Neural cell (in vitro differentiated cells): ENCODE measurements at regions not wholly inside any gene's neighbourhood (a gene's known extent, or its start where the extent isn't known, plus 50 kb on each side); places are given as distances from the start of the nearest gene placed in this dataset.

Source experiments
- H2AFZ ChIP-seq: fragments of 200-600, 300-800 bp; sonication (generic), shearing (Covaris generic); 2 replicates; pipeline ENCODE4 v1.6.0; 2014; ENCODE audit warnings: low read depth, mild to moderate bottlenecking, antibody characterized with exemption, low read length, moderate library complexity
- H3F3A ChIP-seq: fragments of 200-600 bp; shearing (Covaris generic); 2 replicates; pipeline ENCODE4 v1.6.1; 2016; ENCODE audit warnings: mild to moderate bottlenecking, moderate library complexity, mixed read lengths, antibody characterized with exemption, low read length; ENCODE audit not compliant: insufficient read depth, poor library complexity, severe bottlenecking
- H3K27ac ChIP-seq: fragments of 200-600, 300-800 bp; sonication (generic), shearing (Covaris generic); 2 replicates; pipeline ENCODE4 v1.5.1; 2014; ENCODE audit warnings: mild to moderate bottlenecking, low read length, moderate library complexity
- H3K27me3 ChIP-seq: fragments of 300-800, 200-600 bp; sonication (generic), shearing (Covaris generic); 2 replicates; pipeline ENCODE4 v1.6.0; 2014; ENCODE audit warnings: mild to moderate bottlenecking, low read depth, low read length, moderate library complexity; ENCODE audit not compliant: insufficient read depth
- H3K36me3 ChIP-seq: fragments of 300-800, 200-600 bp; sonication (generic), shearing (Covaris generic); 2 replicates; pipeline ENCODE4 v1.5.1; 2014; ENCODE audit warnings: mild to moderate bottlenecking, antibody characterized with exemption, low read length, moderate library complexity; ENCODE audit not compliant: insufficient read depth
- H3K4me2 ChIP-seq: fragments of 300-800, 200-600 bp; sonication (generic), shearing (Covaris generic); 2 replicates; pipeline ENCODE4 v1.6.0; 2014; ENCODE audit warnings: mild to moderate bottlenecking, low read length
- H3K4me3 ChIP-seq: fragments of 300-800, 200-600 bp; sonication (generic), shearing (Covaris generic); 2 replicates; pipeline ENCODE4 v1.5.1; 2014; ENCODE audit warnings: mild to moderate bottlenecking, low read length, moderate library complexity
- H3K79me2 ChIP-seq: fragments of 200-600 bp; shearing (Covaris generic); replicated peaks from 2 replicates; pipeline ENCODE4 v1.6.0; 2014; ENCODE audit warnings: mild to moderate bottlenecking, low read length, moderate library complexity; ENCODE audit not compliant: insufficient read depth
- H3K9ac ChIP-seq: fragments of 300-800, 200-600 bp; sonication (generic), shearing (Covaris generic); 2 replicates; pipeline ENCODE4 v1.6.1; 2016; ENCODE audit warnings: mild to moderate bottlenecking, low read length, mixed read lengths
- H3K9me2 ChIP-seq: fragments of 200-600 bp; shearing (Covaris generic); 2 replicates; pipeline ENCODE4 v1.6.1; 2016; ENCODE audit warnings: mild to moderate bottlenecking, low read length, mixed read lengths; ENCODE audit not compliant: insufficient read depth
- H3K9me3 ChIP-seq: fragments of 200-600, 300-800 bp; sonication (generic), shearing (Covaris generic); 2 replicates; pipeline ENCODE4 v1.6.1; 2016; ENCODE audit warnings: mild to moderate bottlenecking, mixed run types, low read length, moderate library complexity, mixed read lengths
- H4K20me1 ChIP-seq: fragments of 200-600 bp; shearing (Covaris generic); 2 replicates; pipeline ENCODE4 v1.6.1; 2016; ENCODE audit warnings: mild to moderate bottlenecking, mixed run types; ENCODE audit not compliant: insufficient read depth
- EP300 ChIP-seq: fragments of 450-650 bp; conservative IDR thresholded peaks from 2 replicates; pipeline ENCODE4 v1.6.1; 2014; ENCODE audit warnings: antibody characterized with exemption, mild to moderate bottlenecking, moderate library complexity; ENCODE audit not compliant: poor library complexity, severe bottlenecking
- EZH2 ChIP-seq: fragments of 200-600, 300-800 bp; shearing (Covaris generic), sonication (generic); IDR thresholded peaks from 2 replicates; pipeline ENCODE4 v1.6.1; 2014; ENCODE audit warnings: antibody characterized with exemption, low read length, borderline replicate concordance, mild to moderate bottlenecking; ENCODE audit not compliant: insufficient read depth, poor library complexity, severe bottlenecking
- MXI1 ChIP-seq: fragments of 450-650 bp; conservative IDR thresholded peaks from 2 replicates; pipeline ENCODE4 v1.6.1; 2014; ENCODE audit warnings: antibody characterized with exemption, mild to moderate bottlenecking; ENCODE audit not compliant: poor library complexity, severe bottlenecking
- POLR2AphosphoS5 ChIP-seq: IDR thresholded peaks from 2 replicates; pipeline ENCODE4 v1.6.1; 2012
- RAD21 ChIP-seq: fragments of 450-650 bp; conservative IDR thresholded peaks from 2 replicates; pipeline ENCODE4 v1.6.1; 2014; ENCODE audit warnings: antibody characterized with exemption, mild to moderate bottlenecking, moderate library complexity
- REST ChIP-seq: IDR thresholded peaks from 2 replicates; pipeline ENCODE4 v1.6.1; 2012; ENCODE audit warnings: borderline replicate concordance
- SMC3 ChIP-seq: fragments of 450-650 bp; conservative IDR thresholded peaks from 2 replicates; pipeline ENCODE4 v1.6.1; 2014; ENCODE audit warnings: antibody characterized with exemption, mild to moderate bottlenecking, moderate library complexity; ENCODE audit not compliant: poor library complexity
- TAF1 ChIP-seq: IDR thresholded peaks from 2 replicates; pipeline ENCODE4 v1.6.1; 2012; ENCODE audit warnings: low read depth
- TF ChIP-seq, protein P1 (sequence below): fragments of 450-650 bp; IDR thresholded peaks from 2 replicates; pipeline ENCODE4 v1.5.1; 2014; ENCODE audit warnings: antibody characterized with exemption, mild to moderate bottlenecking, moderate library complexity; ENCODE audit not compliant: poor library complexity, severe bottlenecking

DNA sequence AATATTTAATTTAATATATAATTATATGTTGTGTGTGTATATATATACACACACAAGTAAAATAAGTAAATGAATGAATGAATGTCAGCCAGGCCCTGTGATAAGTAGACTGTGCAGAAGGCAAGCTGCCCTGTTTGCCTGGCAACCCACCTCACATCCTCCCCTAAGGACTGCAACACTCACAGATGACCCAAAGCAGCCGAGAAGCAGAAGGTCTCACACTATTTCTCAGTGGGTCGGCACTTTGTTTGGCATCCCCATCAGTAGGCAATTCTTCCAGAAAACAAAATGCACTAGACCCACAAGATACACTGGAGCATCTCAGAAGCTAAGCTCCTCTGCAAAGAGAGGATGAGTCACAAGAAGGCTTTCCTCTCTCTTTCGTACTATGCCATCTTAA, 152.1 kb upstream of the GRAMD2B start:
- Histone ChIP-seq H3K4me3 (no peak overlapping the region), H3K9ac (no peak overlapping the region), H3K9me3 (no peaks in the 10 kb centered on the region), H3K79me2 (no peaks in the 10 kb centered on the region), H3K4me2 (no peak overlapping the region), H2AFZ (no peak overlapping the region), H3K36me3 (no peaks in the 10 kb centered on the region), H3K27ac (no peak overlapping the region), H3K9me2 (no peaks in the 10 kb centered on the region), H3F3A (no peaks in the 10 kb centered on the region), H3K27me3 (no peaks in the 10 kb centered on the region), H4K20me1 (no peaks in the 10 kb centered on the region)
- no peak for TF ChIP-seq EP300
- TF ChIP-seq, protein P1, sequence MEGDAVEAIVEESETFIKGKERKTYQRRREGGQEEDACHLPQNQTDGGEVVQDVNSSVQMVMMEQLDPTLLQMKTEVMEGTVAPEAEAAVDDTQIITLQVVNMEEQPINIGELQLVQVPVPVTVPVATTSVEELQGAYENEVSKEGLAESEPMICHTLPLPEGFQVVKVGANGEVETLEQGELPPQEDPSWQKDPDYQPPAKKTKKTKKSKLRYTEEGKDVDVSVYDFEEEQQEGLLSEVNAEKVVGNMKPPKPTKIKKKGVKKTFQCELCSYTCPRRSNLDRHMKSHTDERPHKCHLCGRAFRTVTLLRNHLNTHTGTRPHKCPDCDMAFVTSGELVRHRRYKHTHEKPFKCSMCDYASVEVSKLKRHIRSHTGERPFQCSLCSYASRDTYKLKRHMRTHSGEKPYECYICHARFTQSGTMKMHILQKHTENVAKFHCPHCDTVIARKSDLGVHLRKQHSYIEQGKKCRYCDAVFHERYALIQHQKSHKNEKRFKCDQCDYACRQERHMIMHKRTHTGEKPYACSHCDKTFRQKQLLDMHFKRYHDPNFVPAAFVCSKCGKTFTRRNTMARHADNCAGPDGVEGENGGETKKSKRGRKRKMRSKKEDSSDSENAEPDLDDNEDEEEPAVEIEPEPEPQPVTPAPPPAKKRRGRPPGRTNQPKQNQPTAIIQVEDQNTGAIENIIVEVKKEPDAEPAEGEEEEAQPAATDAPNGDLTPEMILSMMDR = no peak
- no peak for TF ChIP-seq MXI1

GRCh38 chr5:126274076-126274762, 149.0 kb upstream of the GRAMD2B start:
- Histone ChIP-seq H3K4me3 (no peak overlapping the region), H3K4me2 (no peak overlapping the region), H3K27ac (no peak overlapping the region), H2AFZ (no peak overlapping the region), H3K9me2 (no peaks in the 10 kb centered on the region), H3K9me3 (no peaks in the 10 kb centered on the region), H3F3A (no peaks in the 10 kb centered on the region), H4K20me1 (no peaks in the 10 kb centered on the region), H3K79me2 (no peaks in the 10 kb centered on the region), H3K36me3 (no peaks in the 10 kb centered on the region), H3K27me3 (no peaks in the 10 kb centered on the region), H3K9ac (no peak overlapping the region)
- no peak for TF ChIP-seq SMC3
- no peak for TF ChIP-seq EP300
- no peak for TF ChIP-seq REST
- TF ChIP-seq POLR2AphosphoS5 = no peak
- TF ChIP-seq, protein P1 = no peak
- no peak for TF ChIP-seq TAF1
- no peak for TF ChIP-seq RAD21
- TF ChIP-seq MXI1 = no peak
- no peak for TF ChIP-seq EZH2
